ENCODE measurements at regions not wholly inside any gene's neighbourhood (a gene's known extent, or its start where the extent isn't known, plus 50 kb on each side); places are given as distances from the start of the nearest gene placed in this dataset.

DNA sequence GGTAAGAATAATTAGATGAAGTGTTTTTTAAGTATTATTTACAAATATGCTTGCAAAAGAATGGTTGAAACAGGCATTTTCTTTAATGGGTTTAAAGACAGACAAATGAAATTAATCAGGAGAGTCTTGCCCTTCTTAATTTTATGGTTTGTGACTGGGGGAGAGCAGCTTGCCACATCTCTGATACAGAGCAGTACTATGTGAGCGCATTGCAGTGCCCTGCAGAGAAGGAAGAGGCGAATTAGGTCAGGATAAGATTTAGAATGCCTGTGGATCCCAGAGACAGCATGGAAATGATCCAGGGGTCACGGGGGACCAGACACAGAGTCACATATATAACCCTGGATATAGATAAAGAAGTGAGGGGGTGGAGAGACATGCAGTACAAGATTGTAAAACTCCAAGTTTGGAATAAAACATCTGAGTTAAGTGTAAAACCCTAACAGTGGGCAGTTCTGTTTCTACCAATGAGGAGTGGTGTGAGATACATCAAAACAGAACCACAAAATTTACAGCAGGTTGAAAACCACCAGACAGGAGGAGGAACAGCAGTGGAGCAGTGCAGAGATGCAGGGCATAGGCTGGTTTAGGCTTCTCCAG, 125.5 kb downstream of the FAM204A start:
- Histone ChIP-seq H3K9me3 (no peaks in the 10 kb centered on the region), H3K36me3 (no peaks in the 10 kb centered on the region), H3K4me3 (no peak overlapping the region), H3K4me1 (no peaks in the 10 kb centered on the region), H3K27me3 (peaks cover 0 to 13% of the 10 kb centered on the region in 2 donors), H3K27ac (no peak overlapping the region)
- ATAC-seq = no peak
- DNase-seq = no peak
- TF ChIP-seq, protein P1, sequence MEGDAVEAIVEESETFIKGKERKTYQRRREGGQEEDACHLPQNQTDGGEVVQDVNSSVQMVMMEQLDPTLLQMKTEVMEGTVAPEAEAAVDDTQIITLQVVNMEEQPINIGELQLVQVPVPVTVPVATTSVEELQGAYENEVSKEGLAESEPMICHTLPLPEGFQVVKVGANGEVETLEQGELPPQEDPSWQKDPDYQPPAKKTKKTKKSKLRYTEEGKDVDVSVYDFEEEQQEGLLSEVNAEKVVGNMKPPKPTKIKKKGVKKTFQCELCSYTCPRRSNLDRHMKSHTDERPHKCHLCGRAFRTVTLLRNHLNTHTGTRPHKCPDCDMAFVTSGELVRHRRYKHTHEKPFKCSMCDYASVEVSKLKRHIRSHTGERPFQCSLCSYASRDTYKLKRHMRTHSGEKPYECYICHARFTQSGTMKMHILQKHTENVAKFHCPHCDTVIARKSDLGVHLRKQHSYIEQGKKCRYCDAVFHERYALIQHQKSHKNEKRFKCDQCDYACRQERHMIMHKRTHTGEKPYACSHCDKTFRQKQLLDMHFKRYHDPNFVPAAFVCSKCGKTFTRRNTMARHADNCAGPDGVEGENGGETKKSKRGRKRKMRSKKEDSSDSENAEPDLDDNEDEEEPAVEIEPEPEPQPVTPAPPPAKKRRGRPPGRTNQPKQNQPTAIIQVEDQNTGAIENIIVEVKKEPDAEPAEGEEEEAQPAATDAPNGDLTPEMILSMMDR (IDR thresholded peaks at IDR 0.05) = no peak
- intact Hi-C loops (cut with DNase I) = no loop called here

DNA sequence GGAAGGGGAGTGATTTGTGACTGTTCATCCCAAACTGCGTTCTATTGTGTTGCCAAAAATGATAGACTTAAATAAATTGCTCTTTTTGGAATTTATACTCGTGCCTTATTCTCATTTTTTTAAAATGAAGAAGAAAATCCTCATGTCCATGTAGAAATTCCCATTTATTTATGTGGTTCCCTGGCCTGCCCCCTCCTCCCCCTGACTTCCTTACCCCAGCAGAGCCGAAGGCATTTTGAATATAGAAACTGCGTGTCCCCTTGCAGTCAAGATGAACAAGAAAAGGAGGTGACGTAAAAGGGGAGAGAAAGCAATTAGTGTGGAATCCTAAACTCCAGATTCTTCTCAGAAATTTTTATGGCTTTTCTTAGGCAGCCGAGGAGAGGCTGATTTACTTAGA, 126.1 kb downstream of the FAM204A start:
- no peak for DNase-seq
- intact Hi-C loops (cut with DNase I) = no loop called here
- no peaks in the 10 kb centered on the region for H3K4me1 ChIP-seq
- no peak for ATAC-seq
- no peaks in the 10 kb centered on the region for H3K36me3 ChIP-seq
- no peaks in the 10 kb centered on the region for H3K9me3 ChIP-seq
- TF ChIP-seq, protein P1 (IDR thresholded peaks at IDR 0.05) = no peak
- H3K4me3 ChIP-seq = no peak overlapping the region
- H3K27ac ChIP-seq = no peak overlapping the region
- peaks cover 0 to 13% of the 10 kb centered on the region in 2 donors for H3K27me3 ChIP-seq

DNA sequence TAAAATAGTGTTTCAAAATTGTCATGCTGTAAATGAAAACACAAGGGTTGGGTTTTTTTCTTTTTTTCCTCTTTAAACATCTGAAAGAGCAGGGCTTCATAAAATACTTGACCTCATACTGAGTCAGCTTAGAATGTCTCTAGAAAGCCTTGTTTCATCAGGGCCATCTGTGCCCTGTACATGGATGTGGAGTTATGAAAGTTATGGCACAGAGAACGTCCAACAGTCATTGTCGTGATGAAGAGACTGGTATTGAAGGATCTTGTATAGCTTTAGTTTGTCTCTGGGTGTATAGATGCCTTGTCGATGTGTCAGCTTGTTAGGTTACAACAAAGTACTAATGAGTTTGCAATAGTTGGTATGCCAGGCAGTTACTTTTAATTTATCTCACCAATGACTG, 127.3 kb downstream of the FAM204A start:
- no peaks in the 10 kb centered on the region for H3K36me3 ChIP-seq
- no peaks in the 10 kb centered on the region for H3K4me1 ChIP-seq
- DNase-seq (no peak), ATAC-seq (no peak)
- H3K27ac ChIP-seq = no peak overlapping the region
- TF ChIP-seq, protein P1 (IDR thresholded peaks at IDR 0.05) = no peak
- peaks cover 0 to 13% of the 10 kb centered on the region in 2 donors for H3K27me3 ChIP-seq
- no peak overlapping the region for H3K4me3 ChIP-seq
- intact Hi-C loops (cut with DNase I) = no loop called here
- H3K9me3 ChIP-seq = no peaks in the 10 kb centered on the region

DNA sequence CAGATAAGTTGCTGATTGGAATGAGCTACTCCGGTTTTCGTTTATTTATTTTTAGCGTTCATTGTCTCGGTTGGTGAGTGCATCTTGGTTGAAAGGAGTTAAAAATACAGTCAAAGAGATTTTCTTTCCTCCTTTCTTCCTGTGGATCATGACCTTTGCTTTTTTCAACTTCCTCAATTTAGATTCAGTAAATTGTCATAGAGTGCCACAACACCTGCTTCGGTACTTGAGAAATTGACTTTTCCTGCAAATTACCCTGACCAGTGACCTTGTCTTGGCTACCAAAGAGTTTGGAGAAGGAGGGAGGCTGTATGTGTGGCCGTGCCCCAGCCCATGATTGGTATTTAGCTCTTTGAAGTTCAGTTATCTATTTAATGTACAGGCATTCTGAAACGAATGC, 128.7 kb downstream of the FAM204A start:
- Histone ChIP-seq H3K27ac (no peak overlapping the region), H3K9me3 (no peaks in the 10 kb centered on the region), H3K36me3 (no peaks in the 10 kb centered on the region), H3K4me3 (no peak overlapping the region), H3K27me3 (peaks cover 0 to 13% of the 10 kb centered on the region in 2 donors), H3K4me1 (no peaks in the 10 kb centered on the region)
- TF ChIP-seq, protein P1 (IDR thresholded peaks at IDR 0.05) = no peak
- intact Hi-C loops (cut with DNase I) = no loop called here
- no peak for ATAC-seq
- no peak for DNase-seq

DNA sequence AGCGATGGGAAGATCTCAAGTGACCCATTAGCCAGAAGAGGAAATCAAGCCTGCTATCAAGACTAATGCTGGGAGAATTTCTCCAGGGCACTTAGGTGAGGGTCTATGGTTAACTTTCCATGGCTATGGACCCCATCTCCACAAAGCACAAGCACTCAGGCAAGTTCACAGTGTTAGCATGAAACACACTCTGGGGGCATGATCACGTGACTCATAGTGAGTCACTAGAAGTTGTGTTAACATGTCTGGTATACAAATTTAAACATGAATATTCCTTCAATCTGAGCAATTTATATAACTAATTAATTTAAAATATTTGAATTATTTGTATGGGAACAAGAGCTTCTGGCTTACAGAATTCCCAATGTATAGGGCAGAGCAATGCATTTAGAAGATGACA, 131.8 kb downstream of the FAM204A start:
- Histone ChIP-seq H3K27ac (no peak overlapping the region), H3K27me3 (peaks cover 0 to 1% of the 10 kb centered on the region in 2 donors), H3K4me3 (no peak overlapping the region), H3K36me3 (no peaks in the 10 kb centered on the region), H3K9me3 (no peaks in the 10 kb centered on the region), H3K4me1 (no peaks in the 10 kb centered on the region)
- no peak for DNase-seq
- intact Hi-C loops (cut with DNase I) = no loop called here
- no peak for ATAC-seq
- TF ChIP-seq, protein P1 (IDR thresholded peaks at IDR 0.05) = no peak

Data from left lung (tissue), 4 donors.